Retina (tissue), 1 donor: ENCODE measurements at regions not wholly inside any gene's neighbourhood (a gene's known extent, or its start where the extent isn't known, plus 50 kb on each side); places are given as distances from the start of the nearest gene placed in this dataset.
"Not testable (repeated sequence)": the region's sequence is repeated elsewhere in the genome, so short reads cannot be mapped to it uniquely, and the experiment has no call there.

ENCODE experiments used
- DNase-seq: peaks from one replicate; pipeline ENCODE4 v3.0.0-alpha.2; 2016

DNA sequence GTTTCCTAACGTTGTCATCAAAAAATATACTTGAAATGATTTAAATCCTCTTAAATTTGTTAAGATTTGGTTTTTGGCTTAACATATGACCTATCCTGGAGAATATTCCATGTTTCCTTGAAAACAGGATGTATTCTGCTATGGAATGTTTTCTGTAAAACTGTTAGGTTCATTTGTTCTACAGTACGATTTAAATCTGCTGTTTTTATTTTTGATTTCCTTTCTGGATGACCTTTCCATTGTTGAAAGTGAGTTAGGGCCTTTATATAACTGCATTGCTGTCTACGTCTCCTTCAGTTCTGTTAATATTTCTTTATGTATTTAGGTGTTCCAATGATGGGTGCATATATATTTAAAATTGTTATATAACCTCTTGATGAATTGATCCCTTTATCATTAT, 465.3 kb upstream of the ALCAM start:
- DNase-seq, result no peak

DNA sequence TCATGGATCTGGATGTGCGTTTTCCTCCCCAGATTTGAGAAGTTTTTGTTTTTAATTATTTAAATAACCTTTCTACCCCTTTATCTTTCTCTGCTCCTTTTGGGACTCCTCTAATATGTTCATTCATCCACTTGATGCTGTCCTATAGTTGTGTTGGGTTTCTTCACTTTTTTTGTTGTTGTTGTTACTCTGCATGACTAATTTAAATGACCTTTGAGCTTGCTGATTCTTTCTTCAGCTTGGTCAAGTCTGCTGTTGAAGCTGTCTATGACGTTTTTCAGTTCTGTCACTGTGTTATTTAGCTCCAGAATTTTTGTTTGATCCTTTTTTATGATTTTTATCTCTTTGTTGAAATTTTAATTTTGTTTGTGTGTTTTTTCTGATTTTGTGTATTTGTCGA, 463.6 kb upstream of the ALCAM start:
- no peak for DNase-seq

DNA sequence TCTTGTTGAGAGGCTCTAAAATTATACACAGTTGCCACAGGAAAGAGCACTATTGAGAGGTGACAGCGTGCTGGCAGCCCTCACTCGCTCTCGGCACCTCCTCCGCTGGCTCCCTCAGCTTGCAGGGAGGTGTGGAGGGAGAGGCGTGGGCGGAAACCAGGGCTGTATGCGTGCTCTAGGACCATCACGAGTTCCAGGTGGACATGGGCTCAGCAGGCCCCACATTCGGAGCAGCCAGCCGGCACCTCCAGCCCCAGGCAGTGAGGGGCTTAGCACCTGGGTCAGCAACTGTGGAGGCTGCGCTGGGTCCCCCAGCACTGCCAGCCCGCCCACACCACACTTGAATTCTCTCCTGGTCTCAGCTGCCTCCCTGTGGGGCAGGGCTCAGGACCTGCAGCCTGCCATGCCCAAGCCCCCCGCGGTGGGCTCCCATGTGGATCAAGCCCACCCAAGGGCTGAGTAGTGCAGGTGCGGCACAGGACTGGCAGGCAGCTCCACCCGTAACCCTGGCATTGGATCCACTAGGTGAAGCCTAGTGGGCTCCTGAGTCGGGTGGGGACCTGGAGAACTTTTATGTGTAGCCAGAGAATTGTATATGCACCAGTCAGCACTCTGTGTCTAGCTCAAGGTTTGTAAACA, 460.6 kb upstream of the ALCAM start:
- no peak for DNase-seq

DNA sequence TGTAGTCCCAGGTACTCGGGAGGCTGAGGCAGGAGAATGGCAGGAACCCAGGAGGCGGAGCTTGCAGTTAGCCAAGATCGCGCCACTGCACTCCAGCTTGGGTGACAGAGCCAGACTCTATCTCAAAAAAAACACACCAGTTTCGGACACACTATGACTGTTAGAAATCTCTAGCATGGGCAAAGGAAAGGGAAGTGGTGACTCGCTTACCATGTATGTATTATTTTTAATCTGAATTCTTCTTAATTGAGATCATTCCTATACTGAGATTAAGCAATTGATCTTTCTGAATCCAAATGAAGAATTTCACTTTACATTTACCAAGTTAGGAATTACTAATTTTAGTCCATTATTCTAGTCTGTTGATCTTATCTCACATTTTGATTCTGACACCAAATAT, 459.2 kb upstream of the ALCAM start:
- DNase-seq, result no peak

DNA sequence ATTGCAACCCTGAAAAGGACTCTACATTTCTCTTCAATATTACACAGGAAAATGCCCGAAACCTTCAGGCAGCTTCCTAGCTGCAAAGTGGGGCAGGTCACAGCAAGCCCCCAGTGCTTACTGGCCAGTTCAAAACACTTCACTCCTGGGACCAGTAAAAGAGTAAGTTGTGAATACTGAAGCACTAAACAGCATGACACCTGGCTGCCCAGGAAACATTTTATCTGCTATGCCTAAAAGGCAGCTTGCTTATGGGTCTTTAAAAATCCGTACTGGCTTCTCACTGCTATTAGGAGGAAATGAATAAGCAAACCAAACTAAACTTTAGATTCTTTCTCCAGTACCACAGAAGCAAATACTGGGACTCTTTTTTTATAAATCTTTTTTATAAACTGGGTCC, 457.9 kb upstream of the ALCAM start:
- DNase-seq, result peak; percentile 16

DNA sequence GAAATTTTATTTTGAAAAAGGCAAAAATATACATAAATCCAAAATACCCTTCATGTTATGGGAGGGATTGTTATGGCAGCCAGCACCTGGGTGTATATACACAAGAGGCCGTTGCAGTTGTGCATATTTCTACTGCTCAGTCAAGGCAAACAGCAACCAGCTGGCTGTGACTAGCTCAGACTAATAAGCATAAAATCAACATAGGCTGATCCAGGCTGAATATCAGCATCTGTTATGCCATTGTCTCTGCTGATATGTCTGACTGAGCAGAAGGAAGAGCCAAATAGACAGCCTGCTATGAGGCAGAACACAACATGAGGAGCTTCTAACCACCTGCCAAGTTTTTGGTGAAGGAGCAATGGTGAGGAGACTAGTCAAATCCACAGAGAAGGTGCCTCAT, 457.5 kb upstream of the ALCAM start:
- DNase-seq, result peak; percentile 33

DNA sequence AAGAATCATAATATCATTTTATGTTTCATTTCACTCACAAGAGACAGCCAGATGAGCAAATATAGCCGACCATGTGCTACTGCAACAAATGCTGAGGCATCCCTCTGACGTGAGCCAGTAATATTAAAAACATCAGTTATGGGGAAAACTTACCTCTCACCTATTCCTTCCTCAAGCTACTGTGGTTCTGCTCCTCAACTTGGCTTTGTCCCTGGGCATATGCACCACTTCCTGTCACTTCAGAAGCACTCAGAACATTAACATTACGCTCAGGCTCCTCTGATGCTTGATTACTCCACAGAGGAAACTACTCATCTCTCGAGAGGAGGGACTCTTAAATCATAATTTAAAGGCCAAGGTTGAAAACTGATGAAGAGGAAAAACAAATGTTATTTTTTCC, 457.0 kb upstream of the ALCAM start:
- no peak for DNase-seq

DNA sequence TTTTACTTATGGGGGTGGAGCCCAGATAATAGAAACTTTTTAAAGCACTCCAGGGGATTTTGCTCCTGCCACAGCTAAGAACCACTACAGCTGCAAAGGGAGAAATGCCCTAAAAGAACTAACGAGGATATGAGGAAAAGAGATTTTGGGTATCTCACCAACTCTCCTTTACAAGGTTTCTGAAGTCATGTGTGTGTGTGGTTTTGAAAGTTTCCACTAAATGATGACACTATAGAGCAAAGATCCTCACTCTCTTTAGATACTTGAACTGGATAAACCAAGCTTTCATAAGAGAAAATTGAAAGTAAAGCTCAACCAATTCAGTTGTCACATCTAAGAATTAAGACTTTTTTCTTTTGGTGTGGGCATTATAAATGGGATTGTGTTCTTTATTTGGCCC, 455.3 kb upstream of the ALCAM start:
- no peak for DNase-seq

DNA sequence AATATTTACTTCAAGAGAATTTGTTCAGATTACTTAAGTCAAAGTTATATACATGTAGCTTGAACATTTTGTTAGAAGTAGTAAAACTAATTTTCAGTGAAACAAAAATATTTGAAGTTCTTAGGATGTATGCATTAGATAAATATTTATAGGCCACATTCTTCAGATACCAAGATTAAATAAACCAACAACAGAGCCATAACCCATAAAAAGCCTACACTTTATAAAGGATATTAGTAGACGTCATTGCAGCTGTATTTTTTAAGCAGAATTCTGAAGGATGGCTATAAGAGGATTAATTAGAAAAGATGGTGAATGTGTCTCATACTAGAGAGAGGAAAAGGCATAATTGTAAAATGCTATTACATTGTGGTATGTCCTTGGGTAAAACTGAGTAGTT, 449.7 kb upstream of the ALCAM start:
- DNase-seq, result no peak

DNA sequence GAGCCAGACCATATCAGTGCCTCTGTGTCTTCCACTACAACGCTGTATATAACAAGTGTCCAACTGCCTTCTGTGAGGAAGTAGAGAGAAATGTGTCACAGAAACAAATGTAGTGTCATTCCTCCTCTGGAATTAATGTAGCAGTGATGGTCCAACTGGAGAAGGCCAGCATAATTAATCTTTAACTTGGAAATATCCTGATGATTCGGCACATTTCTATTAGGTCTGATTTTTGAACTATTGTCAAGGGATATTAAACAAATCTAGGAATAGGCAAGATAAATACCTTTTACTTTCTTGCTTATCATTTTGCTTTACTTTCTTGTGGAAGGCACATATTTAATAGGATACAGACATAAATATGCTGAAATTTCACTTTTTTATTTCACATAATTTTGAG, 446.2 kb upstream of the ALCAM start:
- no peak for DNase-seq

DNA sequence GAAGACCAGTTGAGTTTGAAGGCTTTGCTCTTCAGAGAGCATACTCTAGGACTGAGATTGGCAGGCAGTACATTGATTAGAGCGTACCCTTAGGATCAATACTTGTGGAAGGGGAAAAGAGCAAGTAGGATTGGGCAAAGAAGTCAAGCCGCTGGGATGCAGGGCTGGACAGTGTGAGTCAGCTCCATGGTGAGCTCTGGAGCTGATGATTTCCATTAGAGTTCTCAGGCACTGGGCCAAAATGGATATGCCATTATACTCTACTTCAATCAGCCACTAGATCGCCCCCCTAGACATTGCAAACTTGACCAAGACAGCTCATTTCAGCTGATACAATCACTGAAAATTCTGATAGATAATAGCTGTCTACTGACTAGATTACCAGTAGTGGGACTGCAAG, 432.7 kb upstream of the ALCAM start:
- DNase-seq, result no peak

DNA sequence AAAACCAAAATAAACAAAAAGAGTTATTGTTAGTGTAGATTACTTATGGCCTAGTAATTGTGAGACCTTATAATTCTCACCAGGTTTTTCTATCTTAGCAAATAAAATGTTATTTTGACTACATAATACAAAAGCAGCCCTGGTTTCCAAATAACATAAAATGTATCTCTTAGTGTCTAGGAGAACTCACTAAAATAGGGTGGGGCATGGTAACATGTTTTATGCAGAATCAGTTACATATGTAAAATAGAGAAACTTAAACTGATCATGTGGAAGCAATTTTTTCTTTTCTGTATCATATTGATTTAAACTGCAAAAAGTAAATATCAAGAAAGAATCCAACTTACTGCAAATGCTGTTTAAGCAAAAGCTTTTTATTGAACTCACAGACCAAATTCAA, 431.1 kb upstream of the ALCAM start:
- no peak for DNase-seq

DNA sequence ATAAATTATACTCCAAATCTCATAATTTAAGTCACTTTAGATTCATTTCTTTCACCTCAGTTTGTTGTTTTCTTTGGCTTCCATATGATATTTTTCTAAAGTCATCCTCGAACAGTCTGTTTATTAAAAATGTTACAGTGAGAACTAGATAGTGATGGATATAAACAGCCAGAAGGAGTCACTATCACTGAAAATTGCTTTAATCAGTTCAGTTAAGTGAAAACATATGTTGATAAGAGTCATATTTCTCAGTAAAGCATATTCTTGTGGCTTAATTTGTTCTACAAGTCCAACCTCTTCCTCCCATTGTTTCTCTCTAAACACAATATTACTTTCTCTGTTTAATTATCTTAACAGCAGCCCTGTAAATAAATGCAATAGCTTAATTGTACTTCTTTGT, 427.5 kb upstream of the ALCAM start:
- DNase-seq, result no peak

DNA sequence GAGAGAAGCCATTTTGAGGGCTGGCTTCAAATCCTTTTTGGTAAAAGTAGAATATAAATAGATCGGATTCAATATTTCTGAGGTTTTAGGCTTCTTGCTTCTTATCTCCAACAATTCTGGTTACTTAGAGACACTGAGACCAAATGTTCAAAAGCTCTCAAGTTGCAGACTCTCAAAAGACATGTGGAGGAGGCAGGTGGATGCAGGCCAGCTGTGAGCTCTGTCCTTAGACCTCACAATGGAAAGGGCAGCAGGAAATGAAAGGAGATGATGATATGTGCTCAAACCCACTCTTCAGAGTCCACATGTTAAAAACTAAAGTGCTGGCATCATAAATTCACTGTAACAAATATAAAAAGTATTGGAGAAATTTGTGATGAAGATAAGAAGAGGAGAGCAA, 424.9 kb upstream of the ALCAM start:
- no peak for DNase-seq

DNA sequence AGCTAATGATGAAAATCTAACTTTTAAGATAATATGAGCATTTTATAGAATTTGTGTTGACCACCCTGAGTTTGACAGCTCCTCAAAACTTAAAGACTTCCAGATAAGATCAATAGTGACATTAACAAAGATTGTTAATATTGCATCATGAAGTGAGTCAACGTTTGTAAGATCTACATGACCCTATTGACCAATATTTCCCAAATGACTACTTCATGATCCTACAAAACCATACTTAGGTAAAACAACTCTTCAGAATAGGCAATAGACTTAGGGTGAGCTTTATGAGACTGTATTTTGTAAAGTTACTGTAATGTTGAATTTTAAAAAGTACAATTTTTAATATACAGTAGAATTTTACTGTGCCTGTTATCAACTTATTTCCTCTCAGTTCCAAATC, 422.7 kb upstream of the ALCAM start:
- DNase-seq, result no peak

DNA sequence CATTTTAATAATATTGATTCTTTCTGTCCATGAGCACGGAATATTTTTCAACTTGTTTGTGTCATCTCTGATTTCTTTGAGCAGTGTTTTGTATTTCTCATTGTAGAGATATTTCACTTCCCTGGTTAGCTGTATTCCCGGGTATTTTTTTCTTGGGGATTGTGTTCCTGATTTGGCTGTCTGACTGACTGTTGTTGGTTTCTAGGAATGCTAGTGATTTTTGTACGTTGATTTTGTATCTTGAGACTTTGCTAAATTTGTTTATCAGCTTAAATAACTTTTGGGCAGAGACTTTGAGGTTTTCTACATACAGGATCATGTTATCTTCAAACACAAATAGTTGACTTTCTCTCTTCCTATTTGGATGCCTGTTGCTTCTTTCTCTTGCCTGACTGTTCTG, 418.8 kb upstream of the ALCAM start:
- no peak for DNase-seq

DNA sequence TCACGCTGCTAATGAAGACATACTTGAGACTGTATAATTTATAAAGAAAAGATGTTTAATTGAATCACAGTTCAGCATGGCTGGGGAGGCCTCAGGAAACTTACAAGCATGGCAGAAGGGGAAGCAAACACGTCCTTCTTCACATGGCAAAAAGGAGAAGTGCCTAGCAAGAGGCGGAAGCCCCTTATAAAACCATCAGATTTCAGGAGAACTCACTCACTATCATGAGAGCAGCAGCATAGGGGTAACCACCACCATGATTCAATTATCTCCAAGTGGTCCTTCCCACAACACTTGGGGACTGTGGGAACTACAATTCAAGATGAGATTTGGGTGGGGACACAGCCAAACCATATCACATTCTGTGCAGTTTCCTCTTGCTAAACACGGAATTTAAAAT, 416.9 kb upstream of the ALCAM start:
- not testable (repeated sequence) for DNase-seq

DNA sequence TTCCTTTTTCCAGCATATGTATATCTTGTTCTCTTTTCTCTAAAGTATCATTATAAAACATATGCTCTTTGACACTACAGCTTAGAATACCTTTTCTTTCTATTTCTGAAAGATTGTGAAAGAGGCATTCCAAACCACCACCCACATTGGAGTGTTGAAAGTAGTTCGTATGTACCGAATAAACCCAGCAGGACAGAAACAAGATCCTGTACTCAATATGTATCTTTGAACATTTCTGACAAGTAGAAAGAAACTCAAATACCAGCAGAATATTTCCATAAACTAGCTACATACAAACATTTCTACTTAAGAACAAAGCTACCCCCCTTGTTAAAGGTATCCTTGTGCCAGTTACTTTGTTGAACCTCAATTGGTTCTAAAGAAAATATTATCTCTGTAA, 415.3 kb upstream of the ALCAM start:
- no peak for DNase-seq

DNA sequence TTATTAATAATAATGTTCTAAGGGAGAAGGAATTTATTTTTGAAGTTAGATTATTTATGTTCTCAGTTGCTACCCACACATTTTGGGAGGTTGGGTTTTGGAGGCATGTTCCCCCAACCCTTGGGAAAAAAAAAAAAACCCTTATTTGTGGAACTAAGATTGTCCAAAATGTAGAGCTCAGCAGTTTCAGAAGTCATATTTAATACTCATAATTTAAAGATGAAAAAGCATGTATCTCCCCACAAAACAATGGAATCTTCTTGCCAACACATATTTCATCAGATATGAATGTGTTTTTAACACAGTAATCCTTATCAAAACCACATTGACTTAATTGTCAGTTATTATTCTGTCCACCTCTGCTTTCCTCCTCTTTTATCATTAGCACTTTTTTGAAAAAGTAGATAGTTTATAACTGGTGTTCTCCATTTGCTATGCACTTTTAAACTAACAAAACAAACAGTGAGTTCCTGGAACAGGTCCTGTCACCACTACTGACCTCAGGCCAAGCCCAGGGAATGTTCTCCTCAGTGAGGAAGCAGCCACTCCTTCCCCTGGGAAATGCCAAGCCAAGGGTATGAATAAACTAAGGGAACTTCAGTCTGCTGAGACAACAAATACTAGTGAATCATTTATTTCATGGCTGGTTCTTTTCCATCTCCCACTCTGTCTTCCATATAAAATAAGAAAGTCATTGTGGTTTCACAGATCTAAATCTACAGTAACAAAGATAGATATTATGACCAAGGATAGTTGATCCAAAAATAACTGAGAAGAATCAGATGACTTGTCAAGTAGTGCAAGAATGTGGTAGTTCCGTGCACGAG, 414.4 kb upstream of the ALCAM start:
- DNase-seq, result no peak

DNA sequence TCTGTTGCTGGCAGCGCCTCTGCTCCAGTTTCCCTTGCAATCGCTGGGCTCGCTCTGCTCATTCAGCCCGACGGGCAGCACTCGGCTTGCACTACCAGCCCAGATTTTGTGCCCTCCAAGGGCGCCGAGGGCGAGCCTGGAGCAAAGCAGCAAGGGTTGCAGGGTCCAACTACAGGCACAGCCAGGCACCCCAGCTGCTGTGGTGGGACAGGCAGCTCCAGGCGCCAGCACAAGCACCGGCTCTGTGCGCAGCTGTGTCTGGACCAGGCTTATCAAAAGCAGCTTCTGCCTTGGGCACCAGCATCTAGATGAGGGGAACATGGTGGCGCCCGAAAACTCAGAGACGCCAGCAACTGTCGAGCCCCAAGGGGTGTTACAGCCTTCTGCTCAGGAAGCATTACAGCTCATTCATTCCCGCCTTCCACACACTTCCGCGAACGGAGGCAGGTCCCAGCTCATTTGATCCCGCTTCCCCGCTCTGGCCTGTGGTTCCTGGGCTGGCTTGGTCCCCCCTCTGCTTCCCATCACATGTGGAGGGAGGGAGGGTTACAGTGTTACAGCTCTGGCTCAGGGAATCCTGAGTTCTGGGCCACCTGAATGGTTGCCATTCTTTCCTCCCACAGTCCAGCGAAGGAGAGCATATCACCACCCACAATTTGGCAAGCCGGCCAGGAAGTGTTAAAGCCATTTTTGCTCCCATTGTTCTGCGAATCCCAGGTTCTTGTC, 409.9 kb upstream of the ALCAM start:
- no peak for DNase-seq

DNA sequence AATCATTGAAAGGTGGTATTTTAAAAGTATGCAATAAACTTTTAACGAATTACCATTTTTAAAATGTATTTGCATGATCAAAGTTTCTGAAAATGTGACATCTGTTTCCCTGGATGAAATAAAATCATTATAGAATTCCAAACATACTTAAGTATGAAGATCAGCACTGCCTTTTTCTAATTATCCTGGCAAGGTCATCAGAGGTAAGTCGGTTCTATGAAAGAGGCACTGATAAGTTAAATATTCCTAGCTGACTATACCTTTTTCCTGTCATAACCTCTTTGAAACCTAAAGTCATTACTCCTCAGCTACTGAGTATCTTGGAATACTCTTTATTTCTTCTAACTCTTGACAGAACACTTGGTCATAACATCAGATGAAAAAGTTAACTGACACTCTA, 406.1 kb upstream of the ALCAM start:
- DNase-seq, result no peak

DNA sequence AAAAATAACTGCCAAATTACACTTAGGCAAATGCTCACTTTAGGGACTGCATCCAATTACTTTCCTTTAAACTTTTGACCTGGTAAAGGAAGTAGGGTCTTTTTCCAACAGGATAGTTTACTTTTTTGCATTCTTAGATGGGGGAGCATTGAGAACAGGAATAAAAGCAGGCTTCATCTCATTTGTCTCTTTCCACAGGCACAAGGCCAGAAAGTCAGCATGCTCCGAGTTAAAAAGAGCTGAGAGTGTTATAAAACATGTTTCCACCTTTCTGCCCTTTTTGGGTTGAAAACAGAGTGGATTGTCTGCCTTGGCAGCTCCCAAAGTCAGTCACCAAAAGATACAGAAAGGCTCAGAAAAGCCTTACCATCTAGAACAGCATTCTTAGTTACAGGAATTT, 404.9 kb upstream of the ALCAM start:
- no peak for DNase-seq

DNA sequence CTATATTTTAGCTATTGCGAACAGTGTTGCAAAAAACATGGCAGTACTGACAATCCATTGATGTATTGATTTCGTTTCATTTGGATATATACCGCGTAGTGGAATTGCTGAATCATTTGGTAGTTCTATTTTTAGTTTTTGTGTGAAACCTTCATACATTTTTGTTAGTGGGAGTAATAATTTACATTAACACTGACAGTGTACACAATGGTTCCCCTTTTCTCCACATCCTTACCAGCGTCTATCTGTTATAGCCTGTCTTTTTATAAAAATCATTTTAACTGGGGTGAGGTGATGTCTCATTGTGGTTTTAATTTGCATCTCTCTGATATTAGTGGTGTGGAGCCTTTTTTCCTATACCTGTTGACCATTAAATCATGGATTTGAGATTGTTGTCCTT, 392.4 kb upstream of the ALCAM start:
- no peak for DNase-seq

DNA sequence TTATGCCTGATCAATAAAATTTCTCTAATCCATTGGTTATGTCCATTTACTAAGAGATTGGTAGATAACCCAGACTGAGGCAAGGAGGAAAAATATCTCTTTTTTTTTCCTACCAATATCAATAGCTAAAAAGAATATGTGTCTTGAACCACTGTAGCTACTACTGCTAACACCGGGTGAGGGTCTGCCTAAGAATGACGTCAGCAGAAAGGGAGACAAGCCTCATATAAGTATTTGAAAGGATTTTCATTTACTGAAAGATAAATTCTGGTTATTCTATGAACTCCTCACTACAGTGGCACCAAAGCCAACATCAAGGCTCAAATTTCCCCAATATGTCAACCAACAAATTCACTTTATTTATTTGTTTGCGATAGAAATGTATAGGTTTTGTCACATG, 389.0 kb upstream of the ALCAM start:
- DNase-seq, result no peak
